HS-27A (cell line): ENCODE measurements at regions not wholly inside any gene's neighbourhood (a gene's known extent, or its start where the extent isn't known, plus 50 kb on each side); places are given as distances from the start of the nearest gene placed in this dataset.

ENCODE experiments used
- DNase-seq: peaks from one replicate; pipeline ENCODE4 v3.0.0-alpha.2; 2012; ENCODE audit warnings: low read depth, missing footprints

DNA sequence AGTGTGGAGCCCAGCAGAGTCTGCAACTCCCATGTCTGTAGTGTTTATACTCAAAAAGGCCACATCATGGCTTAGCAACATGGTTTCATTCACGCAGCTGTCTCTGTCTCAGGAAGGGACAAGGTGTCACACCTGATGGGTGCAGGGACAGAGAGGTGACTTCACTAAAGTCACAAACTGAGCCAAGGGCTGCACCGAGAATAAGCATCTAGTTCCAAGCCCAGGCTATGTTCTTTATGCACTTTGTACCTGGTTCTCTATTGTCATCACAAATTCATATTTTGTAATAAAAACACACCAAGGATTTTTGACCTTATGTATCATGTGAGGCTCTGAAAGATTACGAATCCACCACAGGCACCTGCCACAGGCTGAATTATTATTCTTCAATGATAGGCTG is 64.9 kb upstream of the STK32A start:
- no peak for DNase-seq

DNA sequence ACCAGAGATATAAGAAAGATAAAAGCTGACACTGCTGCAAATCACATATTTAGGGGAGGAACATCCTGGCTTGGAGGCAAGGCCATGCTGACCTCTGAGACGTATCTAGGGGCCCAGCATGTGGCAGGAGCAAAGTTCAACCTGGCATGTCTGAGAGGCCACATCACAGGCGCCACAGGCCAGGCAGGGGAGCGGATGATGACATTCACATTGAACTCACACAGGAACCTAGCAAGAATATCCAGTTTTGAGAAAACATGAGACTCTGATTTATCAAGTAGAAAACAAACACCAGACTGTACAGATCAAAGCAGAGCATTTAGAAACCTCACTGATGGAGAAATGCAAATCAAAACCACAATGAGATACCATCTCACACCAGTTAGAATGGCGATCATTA is 64.2 kb upstream of the STK32A start:
- no peak for DNase-seq

DNA sequence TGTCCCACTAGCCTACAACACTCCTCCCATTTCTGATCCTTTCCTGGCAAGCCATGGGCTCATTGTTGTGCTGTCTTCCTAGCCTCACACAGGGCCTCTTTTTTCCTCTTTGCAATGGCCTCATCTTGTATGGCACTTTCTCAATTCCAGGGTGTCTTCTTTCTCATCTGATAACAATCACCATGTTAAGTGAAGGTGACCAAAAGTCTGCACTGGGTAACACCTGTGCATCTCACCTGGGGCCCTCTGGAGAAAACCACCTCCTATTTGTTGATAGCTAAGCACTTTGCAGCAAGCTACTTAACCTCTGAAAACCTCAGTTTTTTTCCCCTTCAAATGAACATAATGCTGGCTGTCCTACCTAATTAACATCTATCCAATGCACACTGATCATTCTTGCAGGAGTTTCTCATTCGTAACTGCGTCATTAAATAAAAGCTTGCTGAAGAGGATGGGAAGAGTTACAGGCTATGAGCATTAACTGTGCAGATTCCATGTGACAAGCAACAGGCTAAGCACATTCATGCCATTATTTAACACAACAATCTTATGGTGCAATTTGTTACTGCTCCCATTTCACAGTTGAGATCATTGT is 60.1 kb upstream of the STK32A start:
- DNase-seq: no peak

DNA sequence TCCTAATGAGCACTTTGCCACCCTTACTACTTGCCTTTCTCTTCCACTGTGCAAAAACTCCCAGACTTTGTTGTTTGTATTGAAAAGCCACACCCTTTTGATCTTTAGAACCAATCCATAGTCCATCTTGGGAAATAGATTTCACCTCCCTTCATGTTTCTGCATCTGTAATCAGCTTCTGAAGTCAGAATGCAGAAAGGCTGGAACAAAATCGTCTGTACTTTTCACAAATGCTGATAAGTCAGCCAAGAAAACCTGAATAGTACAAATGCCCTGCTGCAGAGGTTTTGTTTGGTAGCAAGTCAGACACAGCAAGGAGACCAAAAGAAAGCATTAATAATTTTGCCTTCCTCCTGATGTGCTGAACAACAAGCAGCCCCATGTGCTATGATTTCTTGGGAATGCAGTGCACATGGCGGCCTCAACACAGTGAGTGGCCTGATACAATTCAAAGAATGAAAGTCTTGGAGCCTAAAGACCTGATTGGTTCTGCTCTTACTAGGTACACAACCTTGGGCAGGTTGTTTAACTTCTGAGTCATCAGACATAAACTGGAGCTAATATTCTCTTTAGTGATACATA is 59.2 kb upstream of the STK32A start:
- DNase-seq: no peak

DNA sequence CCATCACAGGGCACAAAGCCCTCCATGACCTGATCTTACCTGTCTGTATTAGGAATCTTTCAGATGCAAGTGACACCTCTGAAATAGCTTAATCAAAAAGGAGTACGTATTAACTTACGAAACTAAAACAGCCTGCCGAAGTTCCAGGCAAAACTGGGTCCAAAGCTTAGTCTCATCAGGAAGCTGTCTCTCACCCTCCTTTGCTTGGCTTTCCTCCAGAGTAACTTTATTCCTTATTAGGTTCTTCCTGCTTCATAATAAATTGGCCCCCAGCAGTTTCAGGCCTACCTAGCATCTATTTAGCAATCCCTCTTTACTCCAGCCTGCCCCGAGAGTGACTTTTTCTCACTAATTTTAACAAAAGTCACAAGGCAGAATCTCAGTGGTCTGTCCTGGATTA is 58.4 kb upstream of the STK32A start:
- no peak for DNase-seq

DNA sequence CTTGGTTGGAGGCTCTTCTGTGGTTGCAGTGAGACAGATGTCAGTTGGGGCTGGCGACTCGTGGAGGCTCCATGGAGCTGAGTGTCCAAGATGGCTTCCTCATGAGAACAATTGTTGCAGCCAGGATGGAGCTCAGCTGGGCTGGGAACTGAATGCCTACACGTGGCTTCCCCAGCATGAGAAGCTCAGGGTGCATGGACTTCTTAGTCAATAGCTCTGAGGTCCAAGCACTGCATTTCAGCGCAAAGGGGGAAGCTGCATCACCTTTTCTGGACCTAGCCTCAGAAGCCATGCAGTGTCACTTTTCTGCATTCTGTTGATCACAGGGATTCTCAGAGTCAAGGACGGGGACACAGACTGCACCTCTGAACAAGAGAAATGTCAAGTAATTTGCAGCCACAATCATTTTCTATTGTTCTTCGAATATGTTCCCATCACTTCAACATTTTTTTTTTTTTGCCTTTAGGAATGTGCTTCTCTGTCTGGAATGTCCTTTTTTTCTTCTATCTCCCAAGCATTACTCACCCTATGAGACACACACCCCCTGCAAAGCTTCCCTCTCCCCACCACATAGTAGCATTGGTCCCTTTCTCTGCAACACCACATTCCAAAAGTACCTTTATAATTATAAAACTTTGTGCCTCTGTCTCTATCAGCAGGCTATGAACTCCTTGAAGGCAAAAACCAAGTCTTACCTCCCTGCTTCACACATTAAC is 57.5 kb upstream of the STK32A start:
- peak; percentile 20 for DNase-seq

DNA sequence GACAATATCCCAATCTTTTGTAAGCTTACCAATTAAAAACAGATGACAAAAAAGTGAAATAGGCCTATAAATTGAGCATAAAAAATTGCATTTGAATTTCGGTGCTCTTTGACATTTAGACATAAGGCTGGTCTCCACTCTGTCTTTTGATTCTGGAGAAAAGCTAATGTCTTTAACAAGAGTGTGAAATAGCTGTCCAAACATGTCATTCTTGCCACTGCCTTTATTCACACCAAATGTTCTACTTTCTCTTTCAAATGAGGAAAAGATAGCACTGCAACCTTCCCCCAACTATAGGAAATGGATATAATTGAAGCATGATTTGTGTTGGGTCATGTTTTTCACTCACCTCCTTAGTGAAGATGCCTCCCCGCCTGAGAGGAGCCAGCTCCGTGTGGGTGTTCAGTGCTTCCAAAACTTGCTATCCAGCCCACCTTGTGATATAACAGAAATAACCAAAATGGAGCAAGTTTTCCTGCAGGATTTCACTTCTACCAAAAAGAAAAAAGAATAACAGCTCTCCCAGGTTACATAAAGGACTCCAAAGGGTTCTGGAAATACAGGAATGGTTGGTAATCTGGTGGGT is 55.2 kb upstream of the STK32A start:
- DNase-seq: no peak

DNA sequence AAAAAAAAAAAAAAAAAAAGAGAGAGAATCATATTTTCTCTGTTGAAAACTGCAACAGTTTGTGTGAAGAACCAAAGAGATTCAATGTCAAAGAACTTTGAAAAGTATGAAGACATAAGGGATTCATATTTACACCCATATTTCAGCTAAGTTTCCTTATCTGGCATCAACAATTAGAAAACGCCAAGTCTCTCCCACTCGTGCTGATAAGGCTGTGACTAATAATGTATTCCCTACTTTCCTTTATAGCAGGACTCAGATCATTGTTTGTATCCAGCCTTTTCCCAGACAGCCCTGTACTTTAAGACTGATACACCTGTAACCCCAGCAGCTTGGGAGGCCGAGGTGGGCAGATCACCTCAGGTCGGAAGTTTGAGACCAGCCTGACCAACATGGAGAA is 54.1 kb upstream of the STK32A start:
- DNase-seq: no peak
